NCI-H2196 treated with DMSO at 0.1 percent for 48 hours (cell line): ENCODE measurements at regions not wholly inside any gene's neighbourhood (a gene's known extent, or its start where the extent isn't known, plus 50 kb on each side); places are given as distances from the start of the nearest gene placed in this dataset.
"Not testable (repeated sequence)": the region's sequence is repeated elsewhere in the genome, so short reads cannot be mapped to it uniquely, and the experiment has no call there.

Source experiments
- DNase-seq: peaks from one replicate; lab custom pipeline; 2025; ENCODE audit not compliant: unreplicated experiment; lab: John Stamatoyannopoulos, UW

DNA sequence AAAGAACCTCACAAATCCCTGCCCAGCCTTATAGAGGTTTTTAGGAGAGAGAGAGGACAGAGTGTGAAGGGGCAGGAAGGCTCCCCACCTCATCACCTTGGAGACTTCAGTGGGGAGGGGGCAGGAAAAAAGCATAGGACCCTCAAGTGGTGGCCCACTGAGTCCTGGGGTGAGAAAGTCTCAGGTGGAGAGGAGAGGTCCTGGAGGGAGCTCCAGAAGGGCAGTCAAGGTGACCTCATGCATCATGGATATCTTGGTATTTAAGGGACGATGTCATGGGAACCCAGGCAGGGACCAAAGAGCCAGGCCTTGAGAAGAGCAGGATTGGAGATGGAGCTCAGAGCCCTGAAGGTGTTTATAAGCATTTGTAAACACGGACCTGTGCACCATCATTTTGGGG lies 204.5 kb downstream of the SLC4A3 start:
- no peak for DNase-seq

DNA sequence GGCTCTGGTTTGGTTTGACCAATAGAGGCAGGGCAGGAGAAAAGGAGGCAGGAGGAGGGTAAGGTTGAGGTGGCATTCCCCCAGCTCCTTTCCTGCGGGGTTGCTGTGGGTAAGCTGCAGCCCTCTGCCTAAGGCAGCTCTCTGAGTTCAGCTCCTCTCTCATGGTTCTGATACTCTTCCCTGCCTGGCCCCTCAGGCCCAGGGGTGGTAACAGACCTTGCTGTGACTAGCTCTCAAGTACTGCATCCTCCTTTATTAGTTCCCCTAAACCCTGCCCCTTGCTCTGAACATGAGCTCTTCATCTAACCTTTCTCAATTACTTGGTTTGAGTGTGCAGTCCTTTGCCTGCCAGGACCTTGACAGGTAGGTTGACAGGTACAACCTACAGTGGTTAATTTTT lies 205.5 kb downstream of the SLC4A3 start:
- no peak for DNase-seq

DNA sequence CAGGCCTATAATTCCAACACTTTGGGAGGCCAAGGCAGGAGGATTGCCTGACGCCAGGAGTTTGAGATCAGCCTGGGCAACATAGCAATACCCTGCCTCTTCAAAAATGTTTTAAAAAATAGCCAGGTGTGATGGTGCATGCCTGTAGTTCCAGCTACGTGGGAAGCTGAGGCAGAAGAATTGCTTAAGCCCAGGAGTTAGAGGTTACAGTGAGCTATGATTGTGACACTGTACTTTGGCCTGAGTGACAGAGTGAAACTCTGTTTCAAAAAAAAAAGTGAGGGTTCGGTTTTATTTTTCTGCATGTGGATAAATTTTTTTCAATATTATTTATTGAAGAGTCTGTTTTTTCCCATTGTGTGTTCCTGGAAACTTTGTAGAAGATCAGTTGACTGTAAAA lies 208.1 kb downstream of the SLC4A3 start:
- no peak for DNase-seq

DNA sequence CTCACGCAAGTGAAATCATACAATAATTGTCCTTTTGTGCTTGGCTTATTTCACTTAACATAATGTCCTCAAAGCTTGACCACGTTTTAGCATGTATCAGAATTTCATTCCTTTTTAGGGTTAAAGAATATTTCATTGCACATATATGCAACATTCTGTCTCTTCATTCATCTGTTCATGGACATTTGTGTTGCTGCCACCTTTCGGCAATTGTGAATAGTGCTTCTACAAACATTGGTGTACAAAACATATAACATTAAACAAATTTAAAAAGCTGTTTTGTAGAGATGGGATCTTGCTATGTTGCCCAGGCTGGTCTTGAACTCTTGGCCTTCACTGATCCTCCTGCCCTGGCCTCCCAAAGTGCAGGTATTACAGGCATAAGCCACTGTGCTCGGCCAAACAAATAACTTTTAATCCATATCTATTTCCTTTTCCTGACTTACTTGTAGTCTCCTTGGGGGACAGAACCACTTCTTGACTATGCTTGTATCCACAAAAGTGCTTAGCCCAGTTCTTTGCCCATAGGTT lies 209.3 kb downstream of the SLC4A3 start:
- DNase-seq, result no peak

DNA sequence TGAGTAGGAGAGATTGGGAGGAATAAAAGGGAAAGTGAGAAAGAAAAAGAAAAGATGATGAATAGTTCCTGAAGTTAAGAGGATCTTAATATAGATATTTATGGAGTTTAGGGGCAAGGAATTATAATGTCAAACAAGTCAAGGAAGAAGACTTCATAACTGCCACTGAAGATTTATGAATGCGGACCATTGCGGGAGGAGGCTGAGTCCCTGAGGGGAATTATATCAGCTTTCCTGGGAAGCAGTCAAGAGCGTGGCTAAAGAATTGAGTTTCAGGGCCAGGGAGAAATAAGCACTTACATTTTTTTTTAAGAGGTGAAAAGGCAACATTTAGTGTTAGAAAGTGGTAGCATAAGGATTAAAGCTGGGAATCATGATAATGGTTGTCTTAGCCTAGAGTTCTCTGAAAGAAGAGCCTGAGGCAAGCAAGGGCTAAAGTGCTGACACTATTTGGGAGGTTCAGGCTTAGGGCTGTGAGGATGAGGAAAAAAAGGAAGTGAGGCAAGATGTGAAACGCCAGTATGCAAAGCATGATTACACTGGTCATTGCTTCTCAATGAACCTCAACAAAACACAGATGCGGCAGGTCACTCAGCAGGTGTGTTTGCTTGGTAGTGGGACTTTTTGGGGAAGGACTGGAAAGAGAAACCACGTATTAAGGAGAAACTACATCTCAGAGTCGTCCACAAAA lies 217.1 kb downstream of the SLC4A3 start:
- no peak for DNase-seq

DNA sequence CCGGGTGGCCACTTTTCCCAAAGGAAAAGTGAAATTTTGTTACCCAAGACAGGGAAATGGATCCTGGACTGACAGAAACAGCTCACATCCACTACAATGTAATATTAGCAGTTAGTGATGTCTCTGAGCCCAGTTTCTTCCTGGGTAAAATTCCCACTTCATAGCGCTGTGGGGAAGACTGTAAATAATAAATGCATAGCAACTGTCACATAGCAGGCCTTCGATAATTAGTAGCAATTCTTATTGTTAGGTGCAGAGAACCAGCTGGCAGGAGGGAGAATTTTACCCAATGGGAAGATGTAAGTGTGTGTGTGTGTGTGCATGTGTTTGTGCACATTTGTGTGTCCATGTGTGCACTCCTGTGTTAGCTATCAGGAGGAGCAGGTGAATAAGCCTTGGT lies 221.5 kb downstream of the SLC4A3 start:
- DNase-seq, result no peak

DNA sequence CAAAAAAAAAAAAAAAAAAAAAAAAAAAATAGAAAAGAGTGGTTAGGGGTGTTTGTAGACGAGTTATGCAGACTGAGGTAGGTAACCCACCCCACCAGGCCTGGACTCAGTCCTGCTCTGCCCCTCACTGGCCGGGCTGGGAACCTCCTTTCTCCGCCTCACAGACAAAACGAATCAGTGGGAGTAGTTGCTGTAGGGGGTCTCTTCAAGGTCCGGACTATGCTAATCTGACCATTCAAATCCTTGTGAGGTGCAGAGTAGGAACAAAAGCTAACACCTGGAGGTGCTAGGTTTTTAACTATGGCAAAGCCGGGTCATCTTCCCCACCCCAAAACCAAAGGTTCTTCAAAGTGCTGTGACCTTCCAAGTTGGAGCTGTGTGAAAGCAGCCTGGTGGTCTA lies 223.7 kb downstream of the SLC4A3 start:
- no peak for DNase-seq

DNA sequence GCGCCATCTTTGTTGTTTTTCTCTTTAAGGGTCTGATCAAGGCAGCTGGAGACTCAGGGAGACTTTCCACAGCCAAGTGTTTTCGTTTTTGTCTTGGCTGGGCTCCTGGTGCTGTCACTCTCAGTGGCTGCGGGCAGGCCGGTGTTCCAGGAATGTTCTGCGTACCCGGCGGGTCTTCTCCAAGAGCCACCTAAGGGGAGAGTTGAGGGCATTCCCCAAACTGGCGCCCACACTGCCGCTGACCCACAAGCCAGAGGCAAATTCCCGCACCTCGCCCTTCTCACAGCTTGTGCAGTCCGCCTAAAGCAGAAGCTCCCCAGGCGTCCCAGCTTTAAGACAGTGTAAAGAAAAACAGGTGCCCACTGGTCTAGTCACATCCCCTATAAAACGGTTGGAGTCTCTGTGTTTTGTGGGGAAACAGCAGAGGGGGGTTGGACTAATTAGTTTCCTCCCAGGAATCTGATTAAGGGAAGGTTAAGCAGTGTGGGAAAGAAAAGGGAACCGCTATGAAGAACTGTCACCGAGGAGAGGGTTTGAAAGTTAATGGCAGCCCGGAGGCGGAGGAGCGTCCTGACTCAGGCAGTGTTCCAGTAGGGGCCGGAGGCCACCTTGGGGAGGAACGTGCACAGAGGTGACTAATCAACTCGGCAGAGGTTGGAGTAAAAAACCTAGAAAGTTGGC lies 224.5 kb downstream of the SLC4A3 start:
- DNase-seq, result no peak

DNA sequence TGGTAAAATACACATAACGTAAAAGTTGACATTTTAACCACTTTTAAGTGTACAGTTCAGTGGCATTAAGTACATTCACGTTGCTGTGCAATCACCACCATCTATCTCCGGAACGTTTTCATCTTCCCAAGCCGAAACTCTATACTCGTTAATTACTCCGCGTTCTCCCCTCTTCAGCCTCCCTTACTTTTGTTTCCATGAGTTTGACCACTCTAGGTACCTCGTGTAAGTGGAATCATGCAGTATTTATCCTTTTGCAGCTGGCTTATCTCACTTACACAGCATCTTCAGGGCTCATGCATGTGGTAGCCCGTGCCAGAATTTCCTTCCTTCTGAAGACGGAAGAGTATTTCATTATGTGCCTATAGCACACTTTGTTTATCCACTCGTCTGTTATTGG lies 225.2 kb downstream of the SLC4A3 start:
- DNase-seq, result no peak

DNA sequence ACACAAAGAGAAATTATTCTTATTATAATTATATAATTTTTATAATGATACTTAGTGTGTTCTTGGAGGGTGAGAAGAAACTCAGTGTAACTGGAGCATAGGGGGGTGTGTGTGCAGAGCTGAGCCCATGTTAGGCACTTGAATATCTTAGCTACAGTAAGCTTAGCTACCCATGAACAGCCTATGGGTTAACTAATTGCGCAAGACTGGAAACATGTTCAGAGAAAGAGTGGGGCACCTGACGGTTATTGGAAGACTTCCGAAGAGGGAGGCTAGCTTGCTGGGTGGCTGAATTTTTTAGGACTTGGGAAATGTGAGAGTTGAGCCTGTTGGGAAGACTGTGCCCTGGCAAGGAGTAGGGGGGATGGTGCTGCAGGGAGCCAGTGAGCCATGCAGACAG lies 229.2 kb downstream of the SLC4A3 start:
- no peak for DNase-seq

DNA sequence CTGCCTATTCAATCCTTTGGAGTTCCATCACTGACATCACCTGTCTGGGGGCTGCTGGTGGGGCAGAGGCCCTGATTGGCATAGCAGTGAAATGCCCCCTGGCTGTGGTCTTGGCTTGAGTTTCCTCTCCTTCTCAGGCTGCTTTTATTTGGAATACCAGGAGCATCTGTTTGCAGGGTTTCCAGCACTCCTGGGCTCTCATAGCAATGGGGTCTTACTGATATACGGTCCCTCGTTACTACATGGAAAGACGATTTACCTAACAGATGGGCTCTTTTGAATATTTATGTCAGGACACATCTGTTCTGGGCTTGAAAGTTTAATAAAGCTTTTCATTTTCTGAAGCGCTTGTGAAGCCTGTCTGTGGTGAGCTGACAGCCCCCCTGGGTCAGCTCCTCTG lies 230.3 kb downstream of the SLC4A3 start:
- DNase-seq, result no peak

DNA sequence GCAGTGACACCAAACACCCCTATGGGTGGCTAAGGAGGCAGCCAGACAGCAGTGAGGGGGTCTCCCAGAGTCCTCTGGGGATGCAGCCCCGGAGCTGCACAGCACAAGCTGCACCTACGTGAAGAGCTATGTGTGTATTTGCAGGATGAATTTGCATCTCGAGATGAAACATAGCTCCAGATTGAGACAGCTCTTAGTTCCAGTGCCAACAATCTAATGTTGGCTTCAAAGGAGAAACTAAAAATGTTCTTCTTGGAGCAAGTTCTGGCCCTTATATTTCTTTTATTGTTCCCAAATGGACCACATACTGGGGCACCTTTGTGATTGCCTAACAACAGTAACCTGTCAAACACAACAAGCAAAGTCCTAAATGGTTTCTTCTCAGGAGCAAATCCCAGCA lies 233.9 kb downstream of the SLC4A3 start:
- no peak for DNase-seq

DNA sequence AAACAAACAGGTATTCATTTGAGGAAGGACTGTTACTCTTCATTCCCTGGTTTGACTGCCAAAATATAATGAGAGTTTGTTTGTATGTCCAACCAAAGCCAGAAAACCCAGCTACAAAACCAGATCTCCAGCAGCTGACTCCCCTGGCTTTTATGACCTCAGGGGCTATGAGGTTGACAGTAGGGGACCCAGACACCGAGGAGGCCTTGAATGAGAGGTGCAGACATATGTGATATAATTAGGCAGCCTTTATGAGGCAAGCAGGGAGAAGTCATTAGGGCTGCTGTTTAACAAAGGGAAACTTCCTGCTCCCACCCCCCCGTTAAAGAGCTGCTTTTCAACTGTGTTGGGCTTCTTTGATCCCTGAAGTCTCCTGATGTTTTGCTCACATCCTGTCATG lies 236.7 kb downstream of the SLC4A3 start:
- no peak for DNase-seq

DNA sequence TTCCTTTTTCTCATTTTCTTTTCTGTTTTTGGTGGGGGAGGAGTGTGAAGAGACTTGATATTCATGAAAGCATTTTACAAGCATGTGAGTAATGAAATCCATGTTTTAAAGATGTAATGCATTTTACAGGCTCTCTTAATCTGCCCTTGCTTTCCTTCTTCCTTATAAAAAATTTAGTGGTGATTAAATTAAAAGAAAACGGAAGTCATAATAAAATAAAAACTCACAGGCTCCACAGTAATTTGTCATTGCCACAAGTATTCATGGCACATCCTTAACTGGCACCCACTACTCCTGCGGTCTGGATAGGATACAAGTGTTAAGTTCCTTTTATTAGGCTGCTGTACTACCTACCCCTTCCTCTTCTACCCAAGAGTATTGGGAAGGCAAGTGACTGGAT lies 241.2 kb downstream of the SLC4A3 start:
- no peak for DNase-seq

DNA sequence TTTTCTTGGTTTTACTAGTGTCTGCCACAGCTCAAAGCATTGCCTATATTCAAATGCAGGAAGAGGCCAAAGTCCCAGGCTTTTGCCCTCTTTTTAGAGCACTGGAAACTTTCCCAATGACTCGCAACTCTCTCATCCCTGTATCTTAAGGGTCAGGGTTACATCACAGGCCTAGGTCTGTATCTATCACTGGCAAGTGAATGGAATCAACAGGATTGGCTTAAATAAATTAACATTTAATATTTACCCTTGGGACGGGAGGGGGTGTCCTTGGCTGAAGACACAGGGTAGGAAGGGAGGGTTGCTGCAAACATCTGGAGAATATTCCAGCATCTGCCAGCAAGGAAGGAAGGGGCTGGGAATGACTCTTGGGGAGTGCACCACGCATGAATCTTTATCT lies 242.6 kb downstream of the SLC4A3 start:
- DNase-seq, result no peak

DNA sequence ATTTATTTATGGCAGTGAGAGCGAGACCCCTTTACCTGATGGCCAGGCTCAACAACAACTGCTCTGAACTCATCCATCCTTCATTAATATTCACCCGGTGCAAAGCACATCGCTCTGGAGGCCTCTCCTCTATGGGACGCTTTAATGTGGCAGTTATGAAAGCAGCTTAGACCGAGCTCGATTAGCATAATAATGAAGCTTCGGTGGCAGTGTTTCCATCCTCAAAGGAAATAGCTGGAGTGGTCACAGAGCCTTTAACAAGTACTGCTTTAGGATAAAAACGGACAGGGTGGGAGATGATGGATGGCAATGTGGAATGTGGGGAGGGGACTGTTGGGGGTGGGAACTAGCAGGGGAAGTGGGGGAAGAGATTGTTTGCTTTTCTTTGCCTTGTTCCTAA lies 243.9 kb downstream of the SLC4A3 start:
- no peak for DNase-seq

DNA sequence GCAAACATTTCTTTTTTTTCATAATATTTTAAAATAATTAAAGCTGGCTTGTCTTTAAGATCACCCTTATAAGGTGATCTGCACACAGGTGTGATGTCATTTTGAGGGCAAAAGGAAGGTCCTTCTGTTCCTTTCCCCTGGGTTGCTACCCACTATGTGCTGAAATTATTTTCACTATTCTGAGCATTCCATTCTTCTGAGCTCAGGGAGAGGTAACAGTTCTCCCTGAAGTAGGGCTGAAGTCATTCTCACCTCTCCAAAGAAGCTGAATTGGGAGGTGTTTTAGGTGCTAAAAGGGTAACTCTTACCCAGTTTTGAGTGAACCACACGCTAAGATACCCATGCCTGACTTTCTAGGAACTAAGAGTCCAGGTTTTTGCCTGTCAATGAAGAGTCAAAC lies 247.6 kb downstream of the SLC4A3 start:
- no peak for DNase-seq

DNA sequence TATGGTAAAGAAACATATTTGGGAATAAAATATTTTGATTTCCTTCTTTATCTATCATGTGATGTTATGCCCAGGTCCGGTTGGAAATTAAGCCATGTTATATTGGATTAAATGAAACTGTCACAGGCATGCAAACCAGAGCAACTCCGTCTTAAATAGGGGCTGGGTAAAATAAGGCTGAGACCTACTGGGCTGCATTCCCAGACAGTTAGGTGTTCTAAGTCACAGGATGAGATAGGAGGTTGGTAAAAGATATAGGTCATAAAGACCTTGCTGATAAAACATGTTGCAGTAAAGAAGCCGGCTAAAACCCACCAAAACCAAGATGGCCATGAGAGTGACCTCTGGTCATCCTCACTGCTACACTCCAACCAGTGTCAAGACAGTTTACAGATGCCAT lies 248.6 kb downstream of the SLC4A3 start:
- DNase-seq, result not testable (repeated sequence)

DNA sequence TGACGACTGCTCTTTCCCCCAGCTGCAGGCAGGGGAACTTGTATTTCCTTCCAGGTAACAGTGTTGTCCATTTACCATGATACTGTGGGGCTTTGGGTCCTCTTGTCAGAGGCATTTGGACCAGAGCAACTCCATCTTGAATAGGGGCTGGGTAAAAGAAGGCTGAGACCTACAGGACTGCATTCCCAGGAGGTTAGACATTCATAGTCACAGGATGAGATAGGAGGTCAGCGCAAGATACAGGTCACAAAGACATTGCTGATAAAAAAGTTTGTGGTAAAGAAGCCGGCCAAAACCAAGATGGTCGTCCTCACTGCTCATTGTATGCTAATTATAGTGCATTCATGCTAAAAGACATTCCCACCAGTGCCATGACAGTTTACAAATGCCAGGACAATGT lies 249.5 kb downstream of the SLC4A3 start:
- no peak for DNase-seq

DNA sequence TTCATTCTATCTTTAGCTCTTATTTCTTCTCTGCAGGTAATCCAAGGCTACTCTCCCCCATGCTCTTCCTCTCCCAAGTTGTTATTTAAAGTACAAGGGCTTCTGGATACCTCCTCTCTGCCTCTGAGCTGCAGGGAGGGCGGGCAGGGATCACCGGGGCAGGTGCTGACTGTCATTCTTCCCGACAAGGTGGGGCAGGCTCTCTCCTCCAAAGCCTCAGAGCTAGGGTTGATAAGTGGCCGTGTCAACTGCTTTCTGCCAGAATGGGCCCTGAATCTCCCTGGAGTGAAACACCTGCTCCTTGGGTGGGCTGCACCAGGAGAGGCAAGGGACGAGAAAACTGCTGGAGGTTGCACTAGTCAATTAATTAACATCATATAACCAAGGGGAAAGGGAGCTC lies 250.3 kb downstream of the SLC4A3 start:
- no peak for DNase-seq

DNA sequence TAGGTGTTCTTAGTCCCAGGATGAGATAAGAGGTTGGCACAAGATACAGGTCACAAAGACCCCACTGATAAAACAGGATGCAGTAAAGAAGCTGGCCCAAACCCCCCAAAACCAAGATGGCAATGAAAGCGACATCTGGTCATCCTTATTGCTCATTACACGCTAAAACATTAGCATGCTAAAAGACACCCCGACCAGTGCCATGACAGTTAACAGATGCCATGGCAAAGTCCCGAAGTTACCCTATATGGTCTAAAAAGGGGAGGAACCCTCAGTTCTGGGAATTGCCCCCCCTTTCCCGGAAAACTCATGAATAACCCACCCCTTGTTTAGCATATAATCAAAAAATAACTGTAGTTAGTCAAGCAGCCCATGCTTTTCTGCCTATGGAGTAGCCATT lies 251.1 kb downstream of the SLC4A3 start:
- no peak for DNase-seq

DNA sequence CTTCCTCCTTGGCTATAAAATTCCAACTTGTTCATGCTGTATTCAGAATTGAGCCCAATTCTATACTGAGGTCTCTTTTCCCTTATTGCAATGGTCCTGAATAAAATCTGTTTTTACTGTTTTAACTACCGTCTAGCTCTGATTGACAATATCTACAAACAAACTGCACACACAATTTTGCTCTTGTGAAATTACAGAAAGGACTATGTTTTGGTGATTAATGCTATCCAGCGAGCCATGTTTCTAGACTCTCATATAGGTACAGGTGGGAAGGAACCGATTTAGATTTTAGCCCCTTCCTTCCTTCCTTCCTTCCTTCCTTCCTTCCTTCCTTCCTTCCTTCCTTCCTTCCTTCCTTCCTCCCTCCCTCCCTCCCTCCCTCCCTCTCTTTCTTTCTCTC lies 254.4 kb downstream of the SLC4A3 start:
- no peak for DNase-seq

DNA sequence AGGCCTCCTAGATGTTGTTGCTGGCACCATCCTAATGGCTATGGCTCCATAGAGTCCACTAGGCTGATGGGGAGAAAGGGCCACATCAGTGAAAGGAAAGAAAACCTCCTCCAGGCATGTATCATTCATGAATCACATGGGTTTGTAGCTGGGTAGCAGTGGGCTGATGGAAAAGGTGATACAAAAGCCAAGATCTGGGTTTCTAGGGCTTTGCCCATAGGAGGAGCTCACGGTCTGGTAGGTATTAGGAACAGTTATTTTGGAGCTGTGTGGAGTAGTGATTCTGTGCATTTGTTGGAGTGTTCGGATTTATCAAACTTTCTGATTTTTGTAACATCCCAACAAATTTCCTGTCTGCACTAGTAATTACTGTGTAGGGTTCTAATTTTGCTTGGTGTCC lies 259.2 kb downstream of the SLC4A3 start:
- no peak for DNase-seq
